COLO668 (cell line): ENCODE measurements at regions not wholly inside any gene's neighbourhood (a gene's known extent, or its start where the extent isn't known, plus 50 kb on each side); places are given as distances from the start of the nearest gene placed in this dataset.
"Not testable (repeated sequence)": the region's sequence is repeated elsewhere in the genome, so short reads cannot be mapped to it uniquely, and the experiment has no call there.

Experiments
- DNase-seq: peaks from one replicate; lab custom pipeline; 2025; ENCODE audit not compliant: unreplicated experiment; lab: John Stamatoyannopoulos, UW

GRCh38 chr6:102820098-102820497, 1426.6 kb downstream of the GRIK2 start:
- no peak for DNase-seq

GRCh38 chr6:102815207-102815606, 1421.7 kb downstream of the GRIK2 start:
- DNase-seq, result no peak

DNA sequence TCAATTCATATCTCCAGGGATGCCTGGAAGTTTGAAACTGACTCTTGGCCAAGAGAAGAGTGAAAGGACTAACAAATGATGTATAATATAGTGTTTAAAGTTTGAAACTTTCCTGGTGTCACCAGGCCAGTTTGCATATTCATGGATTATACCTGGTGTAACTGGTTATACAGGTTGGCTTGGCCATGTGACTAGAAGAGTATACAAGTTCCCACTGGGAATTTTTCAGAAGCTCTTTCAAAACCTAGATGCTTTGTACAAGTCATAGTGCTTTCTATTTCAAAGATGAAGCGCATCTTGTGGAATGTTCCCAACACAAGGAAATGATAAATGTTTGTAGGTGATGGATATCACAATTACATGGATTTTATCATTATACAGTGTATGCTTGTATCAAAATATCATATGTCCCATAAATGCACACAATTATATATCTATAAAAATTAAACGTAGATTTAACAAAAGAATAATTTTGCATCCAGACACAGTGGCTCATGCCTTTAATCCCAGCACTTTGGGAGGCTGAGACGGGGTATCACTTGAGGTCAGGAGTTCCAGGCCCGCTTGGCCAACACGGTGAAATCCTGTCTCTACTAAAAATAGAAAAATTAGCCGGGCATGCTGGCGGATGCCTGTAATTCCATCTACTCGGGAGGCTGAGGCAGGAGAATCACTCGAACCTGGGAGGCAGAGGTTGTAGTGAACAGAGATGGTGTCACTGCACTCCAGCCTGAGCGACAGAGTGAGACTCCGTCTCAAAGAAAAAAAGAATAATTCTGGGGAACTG, 1420.2 kb downstream of the GRIK2 start:
- no peak for DNase-seq

- DNase-seq, result no peak
Measured at GRCh38 chr6:102812242-102812641, 1418.7 kb downstream of the GRIK2 start.

DNA sequence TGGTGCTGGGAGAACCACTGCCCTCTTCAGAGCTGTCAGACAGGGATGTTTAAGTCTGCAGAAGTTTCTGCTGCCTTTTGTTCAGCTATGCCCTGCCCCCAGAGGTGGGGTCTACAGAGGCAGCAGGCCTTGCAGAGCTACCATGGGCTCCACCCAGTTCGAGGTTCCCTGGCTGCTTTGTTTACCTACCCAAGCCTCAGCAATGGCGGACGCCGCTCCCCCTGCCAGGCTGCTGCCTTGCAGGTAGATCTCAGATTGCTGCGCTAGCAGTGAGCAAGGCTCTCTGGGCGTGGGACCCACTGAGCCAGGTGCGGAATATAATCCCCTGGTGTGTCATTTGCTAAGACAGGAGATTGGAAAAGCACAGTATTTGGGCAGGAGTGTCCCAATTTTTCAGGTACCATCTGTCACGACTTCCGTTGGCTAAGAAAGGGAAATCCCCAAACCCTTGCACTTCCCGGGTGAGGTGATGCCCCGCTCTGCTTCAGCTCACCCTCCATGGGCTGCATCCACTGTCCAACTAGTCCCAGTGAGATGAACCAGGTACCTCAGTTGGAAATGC, 1415.5 kb downstream of the GRIK2 start:
- not testable (repeated sequence) for DNase-seq

DNA sequence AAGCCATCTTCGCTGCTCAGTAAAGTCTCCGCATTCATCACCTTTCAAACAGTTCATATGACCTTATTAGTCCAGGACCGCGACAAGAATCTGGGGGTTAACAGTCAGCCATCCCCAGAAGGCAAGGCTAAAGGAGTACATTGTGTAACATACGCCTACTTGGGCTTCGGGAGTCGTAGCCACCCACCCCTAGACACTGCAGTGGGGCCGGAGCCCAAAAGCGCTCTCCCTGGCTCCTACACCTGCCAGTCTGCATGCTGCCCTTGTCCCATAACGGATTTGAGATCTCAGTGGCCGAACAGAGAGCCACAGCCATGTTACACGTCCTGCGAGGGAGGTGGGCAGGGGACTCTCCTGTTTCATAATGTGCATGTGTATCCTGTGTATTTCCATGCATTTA, 1405.5 kb downstream of the GRIK2 start:
- DNase-seq, result no peak

DNA sequence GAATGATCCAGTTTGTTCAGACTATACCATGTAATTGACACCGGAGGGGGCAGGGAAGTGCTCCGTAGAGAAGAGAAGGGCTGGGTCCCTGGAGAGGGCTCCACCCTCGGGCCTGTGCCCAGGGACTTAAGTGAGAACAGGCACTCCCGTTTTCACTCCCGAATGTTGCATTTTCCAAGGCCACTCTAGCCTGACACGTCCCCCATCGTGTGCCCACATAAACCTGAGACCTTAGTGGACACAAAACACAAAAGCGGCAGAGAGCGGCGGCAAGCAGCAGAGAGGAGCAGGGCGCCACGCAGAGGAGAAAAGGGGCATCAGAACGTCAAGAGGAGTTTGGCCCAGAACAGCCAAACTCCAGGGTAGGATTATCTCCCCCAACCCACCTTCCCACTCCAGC, 1405.1 kb downstream of the GRIK2 start:
- no peak for DNase-seq

DNA sequence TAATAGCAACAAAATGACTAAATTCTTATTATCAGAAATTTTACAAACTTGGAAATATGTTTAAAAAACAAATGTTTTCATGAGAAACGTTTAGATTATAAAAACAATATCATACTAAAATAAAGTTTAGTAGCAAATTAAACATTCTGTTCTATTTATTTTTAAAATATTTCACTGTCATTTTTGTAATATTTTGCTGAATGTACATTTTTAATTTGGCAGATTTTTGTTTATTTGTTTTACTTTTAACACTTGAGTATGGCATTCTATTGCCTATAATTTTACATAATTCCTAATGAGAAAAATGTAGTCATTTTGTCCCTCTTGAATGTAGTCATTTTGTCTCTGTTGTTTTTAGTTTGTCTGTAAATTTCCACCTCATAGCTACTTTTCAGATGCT, 1400.2 kb downstream of the GRIK2 start:
- DNase-seq, result no peak

GRCh38 chr6:102774326-102774725, 1380.8 kb downstream of the GRIK2 start:
- DNase-seq, result no peak

- DNase-seq, result no peak
Measured at GRCh38 chr6:102773636-102774035, 1380.1 kb downstream of the GRIK2 start.

GRCh38 chr6:102766963-102767362, 1373.5 kb downstream of the GRIK2 start:
- no peak for DNase-seq

- no peak for DNase-seq
Measured at GRCh38 chr6:102764317-102764716, 1370.8 kb downstream of the GRIK2 start.

DNA sequence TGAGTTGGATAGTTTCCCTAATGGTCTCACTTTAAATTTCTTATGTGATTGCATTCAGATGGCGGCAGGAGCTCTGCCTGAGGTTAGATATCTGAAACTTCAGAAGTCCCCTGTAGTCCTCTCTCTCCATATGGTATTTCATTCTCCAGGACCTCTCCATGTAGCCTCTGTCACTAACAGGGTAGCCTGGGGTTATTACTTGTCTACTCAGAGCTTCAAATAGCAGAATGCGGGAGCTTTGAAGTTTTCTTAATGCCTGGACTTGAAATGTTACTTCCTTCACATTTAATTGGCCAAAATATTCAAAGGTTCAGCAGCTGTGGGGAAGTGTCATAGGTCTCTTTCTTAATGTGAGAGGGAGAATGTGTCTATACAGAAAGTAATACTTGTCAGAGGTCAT, 1370.4 kb downstream of the GRIK2 start:
- DNase-seq, result no peak

DNA sequence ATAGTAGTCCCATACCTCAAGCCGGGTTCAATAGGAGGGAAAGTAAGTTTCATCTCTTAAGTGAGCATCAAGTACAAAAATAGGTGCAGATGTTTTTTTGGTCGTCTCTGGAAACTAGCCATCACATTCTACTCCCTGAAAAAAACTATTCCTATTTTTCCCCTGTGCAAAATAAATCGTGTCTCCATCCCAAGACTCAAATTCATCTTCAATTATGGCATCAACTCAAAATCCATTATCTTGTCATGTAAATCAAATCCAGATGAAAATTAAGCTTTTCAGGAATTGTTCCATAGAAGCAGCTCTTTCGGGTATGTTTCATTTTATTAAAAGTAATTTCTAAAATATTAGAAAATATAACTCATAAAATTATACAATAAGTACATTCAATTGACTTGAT, 1368.4 kb downstream of the GRIK2 start:
- DNase-seq, result no peak

DNA sequence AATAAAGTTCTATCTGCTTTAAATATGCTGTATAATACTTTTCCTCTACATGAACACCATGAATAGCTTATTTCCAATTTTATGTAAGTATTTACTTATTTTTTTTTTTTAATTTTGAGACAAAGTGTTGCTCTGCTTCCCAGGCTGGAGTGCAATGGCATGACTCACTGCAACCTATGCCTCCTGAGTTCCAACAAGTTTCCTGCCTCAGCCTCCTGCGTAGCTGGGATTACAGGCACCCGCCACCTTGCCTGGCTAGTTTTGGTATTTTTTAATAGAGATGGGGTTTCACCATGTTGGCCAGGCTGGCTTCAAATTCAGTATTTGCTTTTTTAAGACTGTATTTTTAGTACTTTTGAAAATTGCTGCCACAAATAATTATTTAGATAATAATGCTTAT, 1365.9 kb downstream of the GRIK2 start:
- DNase-seq, result no peak

DNA sequence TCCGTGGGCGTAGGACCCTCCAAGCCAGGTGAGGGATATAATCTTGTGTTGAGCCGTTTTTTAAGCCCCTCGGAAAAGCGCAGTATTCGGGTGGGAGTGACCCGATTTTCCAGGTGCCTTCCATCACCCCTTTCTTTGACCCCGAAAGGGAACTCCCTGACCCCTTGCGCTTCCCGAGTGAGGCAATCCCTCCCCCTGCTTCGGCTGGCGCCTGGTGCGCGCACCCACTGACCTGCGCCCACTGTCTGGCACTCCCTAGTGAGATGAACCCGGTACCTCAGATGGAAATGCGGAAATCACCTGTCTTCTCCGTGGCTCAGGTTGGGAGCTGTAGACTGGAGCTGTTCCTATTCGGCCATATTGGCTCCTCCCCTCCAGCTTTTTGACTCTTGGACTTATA, 1365.0 kb downstream of the GRIK2 start:
- DNase-seq, result not testable (repeated sequence)

DNA sequence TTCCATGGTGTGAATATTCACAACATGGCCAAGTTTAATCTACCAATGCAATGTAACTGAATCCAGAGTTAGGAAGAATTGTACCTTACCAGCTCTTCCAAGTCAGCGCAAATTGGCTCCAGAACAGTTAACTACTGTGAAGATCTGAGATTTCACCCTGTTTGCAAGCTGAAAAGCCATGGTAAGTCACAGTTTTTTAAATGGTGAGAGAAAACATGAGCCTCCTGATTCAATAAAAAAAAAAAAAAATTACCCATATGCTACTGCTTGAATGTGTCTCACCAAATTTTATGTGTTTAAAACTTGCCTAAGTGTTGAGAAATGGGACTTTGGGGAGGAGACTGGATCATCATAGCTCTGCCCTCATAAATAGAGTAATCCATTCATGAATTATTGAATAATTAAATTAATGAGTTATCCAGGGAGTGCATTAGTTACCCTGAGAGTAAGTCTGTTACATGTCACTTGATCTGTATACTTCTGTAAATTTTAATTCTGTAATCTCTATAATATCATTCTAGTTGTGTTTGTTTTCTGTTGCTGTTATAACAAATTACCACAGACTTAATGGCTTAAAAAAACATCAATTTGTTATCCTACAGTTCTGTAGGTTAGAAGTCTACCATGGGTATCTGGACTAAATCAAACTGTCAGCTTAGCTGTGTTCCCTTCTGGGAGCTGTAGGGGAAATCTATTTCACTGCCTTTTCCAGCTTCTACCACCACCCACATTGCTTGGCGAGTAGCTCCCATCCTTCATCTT, 1355.9 kb downstream of the GRIK2 start:
- DNase-seq, result no peak

DNA sequence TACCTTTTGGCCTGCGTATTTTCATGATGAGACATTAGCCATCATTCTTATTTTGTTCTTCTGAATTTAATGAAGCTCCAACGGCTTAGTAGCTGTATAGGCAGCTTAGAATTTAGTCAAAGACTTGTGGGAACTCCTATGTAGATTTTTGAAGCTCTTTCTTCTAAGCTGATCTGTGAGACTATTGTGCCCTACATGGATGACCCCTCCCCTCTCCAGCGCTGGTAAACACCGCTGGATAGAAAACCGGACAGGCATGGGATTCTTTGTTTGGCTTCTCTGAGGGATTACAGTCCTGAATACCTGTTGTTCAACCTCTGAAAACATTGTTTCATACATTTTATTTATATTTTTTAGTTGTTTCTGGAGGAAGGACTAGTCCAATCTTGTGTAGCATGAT, 1353.4 kb downstream of the GRIK2 start:
- DNase-seq, result no peak

GRCh38 chr6:102742754-102743356, 1349.3 kb downstream of the GRIK2 start:
- no peak for DNase-seq

DNA sequence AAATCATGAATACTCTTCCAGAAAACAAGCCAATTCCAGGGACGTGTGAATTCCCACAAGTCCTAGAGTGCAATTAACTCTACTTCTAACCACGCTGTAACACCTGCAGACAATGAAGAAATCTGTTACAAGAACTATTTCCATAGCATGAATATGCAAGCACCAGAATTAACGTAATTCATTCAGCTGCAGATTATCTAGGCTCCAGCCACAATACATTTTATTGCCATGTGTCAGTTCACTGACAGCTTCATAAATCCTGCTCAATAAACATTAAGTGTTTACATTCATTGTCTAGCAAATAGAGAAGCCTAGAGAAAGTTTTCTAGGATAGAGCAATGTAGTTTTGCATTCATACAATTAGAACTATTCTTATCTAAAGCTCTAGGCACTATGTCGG, 1348.5 kb downstream of the GRIK2 start:
- DNase-seq, result no peak

DNA sequence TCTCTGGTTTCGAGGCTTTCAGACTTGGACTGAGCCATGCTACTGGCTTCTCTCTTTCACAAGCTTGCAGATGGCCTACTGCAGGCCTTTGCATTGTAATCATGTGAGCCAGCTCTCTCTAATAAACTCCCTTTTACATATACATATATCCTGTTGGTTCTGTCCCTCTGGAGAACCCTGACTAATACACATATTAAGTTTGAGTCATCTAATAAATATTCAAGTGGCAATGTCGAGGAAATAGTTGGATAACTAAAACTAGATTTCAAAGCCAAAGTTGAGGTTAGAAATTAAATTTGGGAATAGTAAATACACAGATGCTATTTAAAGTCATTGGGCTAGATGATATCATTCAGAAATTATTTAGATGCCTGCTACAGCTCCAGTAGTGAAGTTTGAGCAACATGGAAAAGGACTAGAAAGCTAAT, 1343.4 kb downstream of the GRIK2 start:
- DNase-seq, result no peak

DNA sequence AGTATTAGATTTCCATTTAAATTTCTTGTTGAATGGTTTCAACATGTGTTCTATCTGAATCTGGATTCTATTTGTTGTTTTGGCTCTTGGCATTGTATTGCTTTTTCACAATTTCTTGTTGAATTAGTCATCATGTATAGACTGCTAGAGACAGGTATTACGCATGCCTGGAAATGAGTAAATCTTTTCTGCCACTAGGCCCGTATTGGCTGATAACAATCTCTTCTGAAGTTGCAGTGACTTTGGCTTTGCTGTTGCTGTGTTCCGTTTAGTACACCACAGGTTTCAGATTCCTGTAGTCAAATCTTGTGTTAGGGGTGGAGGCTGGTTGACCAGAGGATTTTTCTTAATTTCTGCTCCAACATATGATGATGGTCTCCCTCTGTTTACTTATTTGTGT, 1339.4 kb downstream of the GRIK2 start:
- DNase-seq, result no peak
